CD4-positive, alpha-beta T cell treated with Interleukin-4 for 1 hour (primary cell): ENCODE measurements at regions not wholly inside any gene's neighbourhood (a gene's known extent, or its start where the extent isn't known, plus 50 kb on each side); places are given as distances from the start of the nearest gene placed in this dataset.
"Not testable (repeated sequence)": the region's sequence is repeated elsewhere in the genome, so short reads cannot be mapped to it uniquely, and the experiment has no call there.

Experiments
- DNase-seq, 2 donors: peaks; one replicate each; pipeline ENCODE4 v3.0.0-alpha.2; 2020 to 2022

GRCh38 chr1:43039228-43040055 lies 80.8 kb upstream of the SLC2A1 start:
- no peak for DNase-seq

GRCh38 chr1:43038232-43038935 lies 79.7 kb upstream of the SLC2A1 start:
- no peak for DNase-seq

GRCh38 chr1:43037466-43037865 lies 78.8 kb upstream of the SLC2A1 start:
- DNase-seq: no peak

GRCh38 chr1:43036932-43037331 lies 78.3 kb upstream of the SLC2A1 start:
- DNase-seq: no peak

GRCh38 chr1:43035821-43036741 lies 77.4 kb upstream of the SLC2A1 start:
- no peak for DNase-seq

- peak in 1 of 2 donors; percentile 14 for DNase-seq
These were observed 76.1 kb upstream of the SLC2A1 start for GRCh38 chr1:43034778-43035177.

GRCh38 chr1:43034195-43034658 lies 75.6 kb upstream of the SLC2A1 start:
- no peak for DNase-seq

- no peak for DNase-seq
These were observed 72.9 kb upstream of the SLC2A1 start for GRCh38 chr1:43031316-43032203.

GRCh38 chr1:43024905-43025304 lies 66.2 kb upstream of the SLC2A1 start:
- no peak for DNase-seq

GRCh38 chr1:43021547-43022474 lies 63.1 kb upstream of the SLC2A1 start:
- DNase-seq: no peak

GRCh38 chr1:43019226-43019625 lies 60.6 kb upstream of the SLC2A1 start:
- no peak for DNase-seq

- DNase-seq: no peak
These were observed 59.5 kb upstream of the SLC2A1 start for GRCh38 chr1:43018121-43018520.

GRCh38 chr1:43015269-43015668 lies 56.6 kb upstream of the SLC2A1 start:
- no peak for DNase-seq

- DNase-seq: not testable (repeated sequence)
These were observed 55.9 kb upstream of the SLC2A1 start for GRCh38 chr1:43014579-43014978.

GRCh38 chr1:43011020-43011419 lies 52.4 kb upstream of the SLC2A1 start:
- DNase-seq: no peak

- DNase-seq: no peak
These were observed 50.6 kb upstream of the SLC2A1 start for GRCh38 chr1:43009274-43009673.

GRCh38 chr1:43008115-43009060 lies 49.7 kb upstream of the SLC2A1 start:
- DNase-seq: no peak
